WERI-Rb-1 (cell line): ENCODE measurements at regions not wholly inside any gene's neighbourhood (a gene's known extent, or its start where the extent isn't known, plus 50 kb on each side); places are given as distances from the start of the nearest gene placed in this dataset.
"Not testable (repeated sequence)": the region's sequence is repeated elsewhere in the genome, so short reads cannot be mapped to it uniquely, and the experiment has no call there.

Experiments
- DNase-seq: peaks from one replicate; pipeline ENCODE4 v3.0.0-alpha.2; 2020
- H3K27ac ChIP-seq: fragments of 250-450 bp; sonication (Bioruptor Pico); 2 replicates; pipeline ENCODE4 v1.5.1; 2020; ENCODE audit warnings: mild to moderate bottlenecking, moderate library complexity
- H3K27me3 ChIP-seq: fragments of 250-450 bp; sonication (Bioruptor Pico); 2 replicates; pipeline ENCODE4 v1.5.1; 2021; ENCODE audit warnings: mild to moderate bottlenecking, low read depth, moderate library complexity; ENCODE audit not compliant: insufficient read depth, severe bottlenecking
- H3K36me3 ChIP-seq: fragments of 250-450 bp; sonication (Bioruptor Pico); 2 replicates; pipeline ENCODE4 v1.5.1; 2020; ENCODE audit warnings: mild to moderate bottlenecking, moderate library complexity
- H3K4me3 ChIP-seq: 2 replicates; pipeline ENCODE4 v1.5.1; 2011; ENCODE audit warnings: low read depth, mild to moderate bottlenecking, control low read depth, low read length
- H3K9me3 ChIP-seq: fragments of 250-450 bp; sonication (Bioruptor Pico); 2 replicates; pipeline ENCODE4 v1.5.1; 2021; ENCODE audit warnings: mild to moderate bottlenecking, moderate library complexity; ENCODE audit not compliant: severe bottlenecking
- CTCF ChIP-seq: IDR thresholded peaks from 2 replicates; pipeline ENCODE4 v1.5.1; 2011; ENCODE audit warnings: low read depth, mild to moderate bottlenecking, control low read depth, inconsistent platforms, low read length

DNA sequence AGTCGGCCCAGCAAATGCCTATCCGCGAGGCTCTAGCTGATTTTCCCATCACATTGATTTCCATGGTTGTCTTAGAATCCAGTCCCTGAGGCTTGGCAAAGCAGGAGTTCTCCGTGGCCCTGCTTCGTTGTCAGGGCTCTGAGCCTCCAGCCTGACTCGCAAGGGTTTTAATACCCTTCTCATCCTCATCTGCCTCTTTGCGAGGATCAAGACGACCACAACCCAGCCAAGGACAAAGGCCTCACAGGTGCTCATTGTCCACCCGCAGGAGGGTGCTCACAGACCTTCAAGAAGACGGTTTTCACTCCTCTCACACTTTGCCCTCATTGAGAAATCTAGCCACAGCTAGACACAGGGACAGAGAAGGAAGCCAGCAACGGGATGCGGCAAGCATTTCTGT lies 610.8 kb downstream of the KCNJ18 start:
- Histone ChIP-seq H3K27me3 (peaks cover 52% of the 10 kb centered on the region), H3K9me3 (no peaks in the 10 kb centered on the region), H3K4me3 (no peak overlapping the region), H3K27ac (no peak overlapping the region), H3K36me3 (no peaks in the 10 kb centered on the region)
- no peak for TF ChIP-seq CTCF
- no peak for DNase-seq

GRCh38 chr17:22303865-22304264 lies 611.5 kb downstream of the KCNJ18 start:
- Histone ChIP-seq H3K27ac (no peak overlapping the region), H3K27me3 (peaks cover 51% of the 10 kb centered on the region), H3K9me3 (no peaks in the 10 kb centered on the region), H3K36me3 (no peaks in the 10 kb centered on the region), H3K4me3 (no peak overlapping the region)
- TF ChIP-seq CTCF = no peak
- no peak for DNase-seq

DNA sequence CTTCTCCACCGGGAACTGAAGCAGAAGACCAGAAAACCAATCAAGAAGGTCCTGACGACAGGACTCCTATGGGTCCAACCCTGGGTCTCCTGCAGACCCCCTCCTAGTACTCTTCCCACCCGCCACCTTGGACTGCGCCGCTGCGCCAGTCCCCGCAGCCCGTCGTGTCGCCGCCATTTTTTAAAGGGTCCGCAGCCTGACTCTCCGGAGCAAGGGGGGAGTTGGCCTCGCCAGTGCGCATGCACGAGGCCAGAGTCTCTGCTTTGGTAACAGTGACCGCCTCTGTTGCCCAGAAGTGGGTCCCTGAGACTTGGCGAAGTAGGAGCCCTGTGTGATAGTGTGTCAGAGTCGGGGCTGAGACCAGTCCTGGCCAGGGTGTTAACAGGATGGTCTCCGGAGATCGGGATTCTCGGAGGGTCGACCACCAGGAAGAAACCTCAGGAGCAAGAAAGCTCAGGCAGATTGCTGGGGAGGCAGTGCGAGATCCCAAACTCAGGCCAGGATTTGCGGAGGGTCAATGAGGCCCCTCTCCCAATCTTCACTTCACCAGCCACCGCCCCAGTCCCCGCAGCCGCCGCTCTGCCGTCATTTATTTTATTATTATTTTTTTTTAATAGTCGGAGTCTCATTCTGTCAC lies 612.5 kb downstream of the KCNJ18 start:
- DNase-seq = no peak
- no peak for TF ChIP-seq CTCF
- Histone ChIP-seq H3K4me3 (no peak overlapping the region), H3K36me3 (no peaks in the 10 kb centered on the region), H3K27ac (no peak overlapping the region), H3K9me3 (no peaks in the 10 kb centered on the region), H3K27me3 (peaks cover 45% of the 10 kb centered on the region)

GRCh38 chr17:22305356-22306071 lies 613.2 kb downstream of the KCNJ18 start:
- no peaks in the 10 kb centered on the region for H3K36me3 ChIP-seq
- TF ChIP-seq CTCF = no peak
- H3K4me3 ChIP-seq = no peak overlapping the region
- H3K27me3 ChIP-seq = peaks cover 39% of the 10 kb centered on the region
- no peak for DNase-seq
- no peak overlapping the region for H3K27ac ChIP-seq
- no peaks in the 10 kb centered on the region for H3K9me3 ChIP-seq

DNA sequence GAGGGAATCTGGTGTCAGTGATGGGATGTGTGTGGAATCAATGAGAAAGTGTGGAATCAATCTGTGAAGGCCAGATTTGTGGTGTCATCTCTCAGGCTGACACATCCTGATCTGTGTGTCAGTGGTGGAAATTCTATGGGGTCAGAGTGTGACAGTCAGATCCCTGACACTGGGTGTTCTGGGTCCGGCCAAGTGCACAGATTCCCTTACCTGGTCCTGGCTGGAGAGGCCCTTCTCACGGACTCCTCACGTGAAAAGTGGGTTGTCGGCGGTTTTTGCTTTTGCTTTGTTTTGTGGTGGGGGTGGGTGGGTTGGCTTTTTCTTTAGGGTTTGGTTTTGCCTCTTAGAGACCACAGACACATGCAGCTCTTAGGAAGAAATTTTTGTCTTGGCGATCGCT lies 618.0 kb downstream of the KCNJ18 start:
- not testable (repeated sequence) for DNase-seq, H3K4me3 ChIP-seq, H3K9me3 ChIP-seq, H3K36me3 ChIP-seq, H3K27ac ChIP-seq
- peaks cover 33% of the 10 kb centered on the region for H3K27me3 ChIP-seq

- H3K4me3 ChIP-seq = no peak overlapping the region
- peak; percentile 43 for DNase-seq
- TF ChIP-seq CTCF = no peak
Measured at GRCh38 chr17:22310717-22311686, 618.7 kb downstream of the KCNJ18 start.

GRCh38 chr17:22321001-22321400 lies 628.7 kb downstream of the KCNJ18 start:
- not testable (repeated sequence) for DNase-seq, H3K36me3 ChIP-seq, H3K27ac ChIP-seq, H3K9me3 ChIP-seq, H3K4me3 ChIP-seq
- peaks cover 11% of the 10 kb centered on the region for H3K27me3 ChIP-seq

More at GRCh38 chr17:22310717-22311686, 618.7 kb downstream of the KCNJ18 start:
- no peaks in the 10 kb centered on the region for H3K36me3 ChIP-seq
- H3K27ac ChIP-seq = no peak overlapping the region
- H3K27me3 ChIP-seq = peaks cover 33% of the 10 kb centered on the region
- H3K9me3 ChIP-seq = no peaks in the 10 kb centered on the region

GRCh38 chr17:22322893-22323550 lies 630.7 kb downstream of the KCNJ18 start:
- H3K9me3 ChIP-seq, DNase-seq, H3K4me3 ChIP-seq: not testable (repeated sequence)

More at GRCh38 chr17:22322893-22323550, 630.7 kb downstream of the KCNJ18 start:
- not testable (repeated sequence) for H3K36me3 ChIP-seq, H3K27ac ChIP-seq
- peaks cover 11% of the 10 kb centered on the region for H3K27me3 ChIP-seq
